ENCODE measurements at regions not wholly inside any gene's neighbourhood (a gene's known extent, or its start where the extent isn't known, plus 50 kb on each side); places are given as distances from the start of the nearest gene placed in this dataset.

DNA sequence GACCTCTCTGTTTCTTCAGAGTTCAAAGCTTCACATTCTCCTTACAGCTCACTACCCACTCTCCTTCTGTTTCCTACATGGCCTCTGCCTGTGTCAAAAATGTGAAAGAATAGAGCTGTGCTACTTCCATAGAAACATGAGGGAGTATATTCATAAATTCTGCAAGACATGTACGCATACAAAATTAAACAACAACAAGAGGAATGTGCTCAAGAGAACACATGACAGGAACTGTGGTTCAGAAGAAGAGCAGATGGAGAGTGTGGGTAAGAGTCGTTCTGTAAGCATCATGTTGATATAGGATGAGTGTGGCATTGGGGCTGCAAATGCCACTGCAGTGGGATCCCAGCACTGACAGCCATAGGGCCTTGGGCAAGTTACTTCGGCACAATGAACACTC, 266.6 kb upstream of the SASH1 start:
- TF ChIP-seq, protein P1, sequence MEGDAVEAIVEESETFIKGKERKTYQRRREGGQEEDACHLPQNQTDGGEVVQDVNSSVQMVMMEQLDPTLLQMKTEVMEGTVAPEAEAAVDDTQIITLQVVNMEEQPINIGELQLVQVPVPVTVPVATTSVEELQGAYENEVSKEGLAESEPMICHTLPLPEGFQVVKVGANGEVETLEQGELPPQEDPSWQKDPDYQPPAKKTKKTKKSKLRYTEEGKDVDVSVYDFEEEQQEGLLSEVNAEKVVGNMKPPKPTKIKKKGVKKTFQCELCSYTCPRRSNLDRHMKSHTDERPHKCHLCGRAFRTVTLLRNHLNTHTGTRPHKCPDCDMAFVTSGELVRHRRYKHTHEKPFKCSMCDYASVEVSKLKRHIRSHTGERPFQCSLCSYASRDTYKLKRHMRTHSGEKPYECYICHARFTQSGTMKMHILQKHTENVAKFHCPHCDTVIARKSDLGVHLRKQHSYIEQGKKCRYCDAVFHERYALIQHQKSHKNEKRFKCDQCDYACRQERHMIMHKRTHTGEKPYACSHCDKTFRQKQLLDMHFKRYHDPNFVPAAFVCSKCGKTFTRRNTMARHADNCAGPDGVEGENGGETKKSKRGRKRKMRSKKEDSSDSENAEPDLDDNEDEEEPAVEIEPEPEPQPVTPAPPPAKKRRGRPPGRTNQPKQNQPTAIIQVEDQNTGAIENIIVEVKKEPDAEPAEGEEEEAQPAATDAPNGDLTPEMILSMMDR (conservative IDR thresholded peaks at IDR 0.05; ENCODE audit: low read depth, low read length): no peak
- no peak for TF ChIP-seq EZH2 (IDR thresholded peaks at IDR 0.05; ENCODE audit: low read length, unreplicated experiment)

All from PC-3 (cell line).